HG02938 (cell line): ENCODE measurements at regions not wholly inside any gene's neighbourhood (a gene's known extent, or its start where the extent isn't known, plus 50 kb on each side); places are given as distances from the start of the nearest gene placed in this dataset.

Source experiments
- ATAC-seq: cut with Tn5 transposase; IDR thresholded peaks from one replicate; pipeline ENCODE4 v1.9.1; 2021; ENCODE audit warnings: mild to moderate bottlenecking, moderate library complexity; ENCODE audit not compliant: unreplicated experiment

DNA sequence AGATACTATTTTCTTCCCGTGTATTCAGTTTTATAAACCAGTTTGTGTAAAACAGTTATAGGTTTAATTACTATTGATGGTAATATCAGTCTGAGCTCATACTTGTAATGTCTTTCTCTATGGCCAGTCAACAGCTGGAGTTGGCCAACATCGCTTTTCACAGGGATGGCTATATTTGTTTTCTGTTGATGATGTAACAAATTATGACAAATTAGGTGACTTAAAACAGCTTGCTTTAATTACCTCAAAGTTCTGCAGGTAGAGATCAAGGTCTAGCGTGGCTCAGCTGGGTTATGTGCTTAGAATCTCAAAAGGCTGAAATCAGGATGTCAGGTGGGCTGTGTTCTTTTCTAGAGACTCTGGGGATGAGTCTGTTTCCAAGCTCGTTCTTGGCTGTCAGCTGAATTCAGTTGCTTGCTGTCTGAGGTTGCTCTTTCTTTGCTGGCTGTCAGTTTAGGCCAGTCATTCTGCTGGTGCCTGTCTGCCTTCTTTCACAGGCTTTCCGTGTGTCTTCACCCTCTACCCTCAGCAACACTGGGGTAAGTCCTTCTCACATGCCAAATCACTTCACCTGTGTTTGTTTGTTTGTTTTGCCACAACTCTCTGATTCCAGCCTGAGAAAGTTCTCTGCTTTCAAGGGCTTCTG is 370.2 kb upstream of the E2F7 start:
- ATAC-seq = no peak

DNA sequence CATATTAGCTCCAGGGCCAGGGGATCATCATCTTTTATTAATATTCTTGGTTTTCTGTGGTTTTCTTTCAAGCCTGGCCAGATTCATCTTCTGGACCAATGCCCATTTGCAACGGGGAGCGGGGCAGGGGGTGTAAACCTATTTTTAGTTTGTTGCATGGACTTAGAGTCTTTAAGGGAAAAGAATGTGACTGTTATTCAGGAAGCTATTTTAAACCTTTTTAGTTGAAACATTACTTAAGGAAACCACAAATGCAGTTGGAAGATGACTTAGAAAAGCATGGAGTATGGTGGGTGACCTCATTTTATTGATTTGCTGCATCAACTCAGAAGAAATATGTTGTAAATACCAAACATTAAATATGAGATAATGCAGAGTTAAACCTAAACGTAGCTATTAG is 368.4 kb upstream of the E2F7 start:
- ATAC-seq = no peak

DNA sequence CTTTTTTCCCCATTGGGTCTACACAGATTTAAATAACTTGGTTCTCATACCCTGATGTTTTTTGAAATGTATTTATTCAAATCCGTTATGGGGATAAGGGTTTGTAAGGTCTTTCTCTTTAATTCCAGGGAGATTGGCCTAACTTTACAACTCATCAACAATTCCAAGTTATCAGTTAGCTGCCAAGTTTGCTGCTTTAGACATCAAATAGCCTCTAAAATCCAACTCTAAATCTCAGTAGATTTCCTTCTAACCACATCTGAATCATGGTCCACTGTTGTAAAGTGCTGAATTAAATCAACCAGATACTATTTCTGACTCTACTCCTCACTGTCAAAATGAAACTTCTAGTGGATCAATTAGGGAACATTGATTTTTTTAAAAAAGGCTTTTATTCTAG is 364.1 kb upstream of the E2F7 start:
- no peak for ATAC-seq

- no peak for ATAC-seq
These were observed 355.8 kb upstream of the E2F7 start for GRCh38 chr12:77421152-77421551.

DNA sequence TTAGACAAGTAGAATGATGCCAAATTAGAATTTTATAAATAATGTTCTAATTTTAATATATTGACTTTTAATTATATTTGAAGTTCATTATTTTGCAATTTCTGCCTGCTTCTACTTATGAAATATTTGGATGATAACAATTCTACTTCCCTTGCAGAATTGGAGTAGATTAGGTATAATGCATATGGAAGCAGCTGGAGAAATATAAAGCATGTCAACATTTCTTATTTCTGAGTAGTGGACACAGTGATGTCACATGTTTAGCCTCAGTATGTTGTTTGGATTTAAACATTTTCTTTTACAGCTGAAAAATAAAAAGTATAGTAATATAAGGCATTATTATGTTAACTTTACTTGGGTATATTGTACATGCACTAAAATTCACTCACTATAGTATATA is 344.2 kb upstream of the E2F7 start:
- ATAC-seq = no peak

DNA sequence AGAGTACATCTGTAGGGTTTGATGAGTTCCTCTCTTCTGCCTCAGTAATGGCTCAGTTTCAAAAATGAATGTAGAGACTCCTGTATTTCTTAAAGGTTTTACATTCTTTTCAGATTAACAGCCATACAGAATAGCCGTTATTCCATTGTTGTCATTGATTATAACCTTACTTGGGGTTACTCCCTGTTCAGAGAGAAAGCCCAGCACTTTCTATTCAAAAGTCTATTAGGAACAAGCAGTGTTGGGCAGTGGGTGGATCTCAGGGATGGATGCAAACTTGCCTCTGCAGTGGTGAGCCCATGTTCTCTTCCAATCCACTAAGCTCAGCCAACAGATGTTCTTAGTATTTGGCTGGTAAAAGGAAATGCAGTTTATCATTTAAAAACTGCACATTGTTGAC is 342.6 kb upstream of the E2F7 start:
- no peak for ATAC-seq

- no peak for ATAC-seq
These were observed 341.0 kb upstream of the E2F7 start for GRCh38 chr12:77406219-77406905.

- ATAC-seq = no peak
These were observed 337.3 kb upstream of the E2F7 start for GRCh38 chr12:77402716-77403115.

DNA sequence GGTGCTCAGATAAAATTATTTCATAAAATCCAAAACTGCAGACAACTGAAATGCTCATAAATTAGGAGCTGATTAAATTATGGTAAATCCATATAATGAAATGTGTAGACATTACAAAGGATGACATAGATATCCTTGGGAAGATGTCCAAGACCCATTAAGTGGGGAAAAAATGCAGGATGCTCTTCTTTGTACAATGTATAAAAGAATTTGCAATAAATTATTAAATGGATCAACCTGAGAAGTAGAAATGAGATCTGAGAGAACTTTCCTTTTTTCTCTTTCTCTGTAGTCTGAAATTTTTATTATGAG is 336.4 kb upstream of the E2F7 start:
- no peak for ATAC-seq

DNA sequence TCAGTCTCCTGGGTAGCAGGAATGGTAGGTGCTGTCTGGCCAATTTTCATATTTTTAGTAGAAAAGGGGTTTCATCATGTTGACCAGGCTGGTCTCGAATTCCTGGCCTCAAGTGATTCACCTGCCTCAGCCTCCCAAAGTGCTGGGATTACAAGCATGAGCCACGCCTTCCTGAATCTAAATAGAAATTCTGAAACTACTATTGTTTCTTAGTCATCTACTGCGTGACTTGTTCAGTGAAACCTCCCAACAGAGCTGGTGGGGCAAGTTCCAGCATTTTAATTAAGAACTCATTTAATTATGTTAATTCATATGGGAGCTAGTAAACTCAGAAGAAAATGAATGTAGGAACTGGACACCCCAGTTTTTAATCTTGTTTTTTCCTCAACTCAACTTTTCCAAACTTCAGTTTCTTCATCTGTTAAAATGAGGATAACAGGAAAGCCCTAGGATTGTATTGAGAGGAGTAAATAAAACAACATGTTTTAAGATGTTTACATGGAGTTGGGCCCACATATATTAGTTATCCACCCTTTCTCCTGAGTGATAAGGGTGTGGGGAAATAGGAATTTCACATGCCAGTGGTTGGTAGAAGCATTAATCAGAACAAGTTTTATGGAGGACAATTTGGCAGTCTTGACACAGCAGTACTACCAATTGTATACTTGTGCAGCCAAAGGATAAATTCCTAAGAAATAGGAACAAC is 335.8 kb upstream of the E2F7 start:
- ATAC-seq = no peak

GRCh38 chr12:77392467-77393088 is 327.2 kb upstream of the E2F7 start:
- ATAC-seq = no peak

- no peak for ATAC-seq
These were observed 323.3 kb upstream of the E2F7 start for GRCh38 chr12:77388445-77389265.

DNA sequence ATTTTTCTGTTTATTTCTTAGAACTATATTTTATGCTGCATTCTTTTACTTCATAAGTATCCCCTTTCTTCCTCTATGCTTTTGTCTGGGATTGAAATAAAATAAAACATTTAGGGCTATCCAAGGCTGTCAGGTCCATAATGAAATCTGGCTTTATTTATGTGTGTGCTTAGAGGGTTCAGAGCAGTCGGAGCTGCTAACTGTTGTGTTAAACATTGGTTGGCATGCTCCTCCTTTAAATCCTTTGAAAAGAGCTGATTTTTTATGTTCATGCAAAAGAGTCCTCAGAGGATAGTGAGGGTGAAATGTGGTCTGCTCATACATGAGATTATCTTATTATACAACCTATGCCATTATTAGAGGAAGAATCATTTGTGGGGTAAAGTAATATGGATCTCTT is 322.3 kb upstream of the E2F7 start:
- ATAC-seq = no peak

- ATAC-seq = no peak
These were observed 321.8 kb upstream of the E2F7 start for GRCh38 chr12:77387214-77387613.

DNA sequence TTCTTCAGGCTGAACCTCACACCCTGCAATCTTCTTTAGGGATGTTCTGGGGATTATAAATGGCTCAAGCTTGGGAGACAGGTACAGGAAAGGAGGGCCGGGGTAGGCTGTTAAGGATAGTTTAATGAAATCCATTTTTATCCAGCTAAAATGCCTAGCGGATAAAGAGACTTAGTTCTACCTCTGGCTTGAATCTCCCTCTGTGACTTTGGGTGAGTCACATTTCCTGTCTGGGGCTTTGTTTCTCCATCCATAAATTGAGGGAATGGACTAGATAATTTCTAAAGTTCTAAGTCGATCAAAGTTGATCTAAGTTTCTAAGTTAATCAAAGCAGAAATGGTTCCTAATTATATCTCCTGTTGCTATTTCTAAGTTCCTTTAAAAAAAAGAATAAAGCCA is 319.6 kb upstream of the E2F7 start:
- no peak for ATAC-seq

- ATAC-seq = no peak
These were observed 316.9 kb upstream of the E2F7 start for GRCh38 chr12:77382096-77382742.

- ATAC-seq = no peak
These were observed 312.3 kb upstream of the E2F7 start for GRCh38 chr12:77377622-77378021.

GRCh38 chr12:77377116-77377515 is 311.7 kb upstream of the E2F7 start:
- no peak for ATAC-seq

GRCh38 chr12:77374673-77375072 is 309.3 kb upstream of the E2F7 start:
- ATAC-seq = no peak

GRCh38 chr12:77372494-77372893 is 307.1 kb upstream of the E2F7 start:
- no peak for ATAC-seq

DNA sequence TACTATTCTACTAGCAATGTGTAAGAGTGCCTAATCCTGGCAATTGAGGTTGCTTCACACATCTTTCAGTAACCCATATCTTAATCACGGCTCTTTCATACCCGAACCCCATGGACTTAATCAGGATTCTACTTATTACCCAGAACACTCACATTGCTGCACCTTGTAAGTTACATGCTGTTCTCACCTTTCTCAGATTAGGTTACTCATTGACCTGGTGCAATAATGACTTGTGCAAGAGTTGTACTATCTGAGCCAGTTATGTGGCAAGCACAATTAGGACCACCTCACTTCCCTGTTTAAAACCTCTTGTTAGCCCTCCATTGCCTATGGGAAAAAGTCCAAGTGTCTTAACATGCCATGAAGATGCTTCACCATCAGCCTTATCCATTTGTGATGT is 306.7 kb upstream of the E2F7 start:
- no peak for ATAC-seq
